GM12864 (cell line): ENCODE measurements at regions not wholly inside any gene's neighbourhood (a gene's known extent, or its start where the extent isn't known, plus 50 kb on each side); places are given as distances from the start of the nearest gene placed in this dataset.

ENCODE experiments used
- DNase-seq: peaks from one replicate; pipeline ENCODE4 v3.0.0-alpha.2; 2011; ENCODE audit warnings: low read depth
- H3K4me3 ChIP-seq: 2 replicates; pipeline ENCODE4 v1.5.1; 2011; ENCODE audit warnings: mild to moderate bottlenecking, low read depth, low read length, control low read depth
- CTCF ChIP-seq: IDR thresholded peaks from 2 replicates; pipeline ENCODE4 v1.5.1; 2011; ENCODE audit warnings: low read depth, mild to moderate bottlenecking, moderate library complexity, low read length, control low read depth, inconsistent platforms; ENCODE audit errors: missing control alignments

- H3K4me3 ChIP-seq, result no peak overlapping the region
- no peak for DNase-seq
- TF ChIP-seq CTCF, result no peak
Observed at GRCh38 chr5:2263763-2264162, 381.0 kb upstream of the IRX4 start.

- H3K4me3 ChIP-seq, result no peak overlapping the region
- no peak for TF ChIP-seq CTCF
- no peak for DNase-seq
Observed at GRCh38 chr5:2262620-2263019, 379.9 kb upstream of the IRX4 start.

DNA sequence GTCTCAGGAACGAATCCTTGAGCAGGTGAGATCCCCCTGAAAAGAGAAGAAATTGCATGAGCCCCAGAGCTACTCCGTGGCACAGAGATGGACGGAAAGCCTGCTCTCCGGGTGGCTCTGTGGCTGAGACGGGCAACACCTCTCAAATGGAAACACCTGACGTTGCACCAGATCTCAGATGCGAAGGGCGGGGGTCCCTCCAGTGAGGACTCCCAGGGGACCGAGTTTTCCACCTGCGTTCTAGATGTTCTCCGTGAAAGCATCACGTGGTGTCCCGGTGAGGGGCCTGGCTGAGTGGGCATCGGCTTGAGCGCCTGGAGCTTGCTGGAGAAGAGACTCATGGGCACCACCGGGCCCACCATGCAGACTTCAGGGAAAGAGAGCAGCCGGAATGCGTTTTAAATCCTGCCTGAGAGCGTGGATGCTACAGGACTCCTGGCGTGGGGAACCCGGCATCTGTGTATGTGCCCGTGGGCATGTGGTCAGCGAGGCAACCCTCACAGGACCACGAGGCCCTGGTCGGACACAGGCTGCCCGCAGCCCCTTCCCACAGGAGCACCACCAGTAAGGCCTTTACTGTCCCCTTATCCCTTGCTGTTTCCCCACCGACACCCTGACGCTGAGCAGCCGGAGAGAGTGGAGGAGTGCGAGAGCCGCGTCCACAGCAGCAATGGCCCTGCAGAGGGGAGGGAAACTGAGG is 378.4 kb upstream of the IRX4 start:
- no peak for TF ChIP-seq CTCF

DNA sequence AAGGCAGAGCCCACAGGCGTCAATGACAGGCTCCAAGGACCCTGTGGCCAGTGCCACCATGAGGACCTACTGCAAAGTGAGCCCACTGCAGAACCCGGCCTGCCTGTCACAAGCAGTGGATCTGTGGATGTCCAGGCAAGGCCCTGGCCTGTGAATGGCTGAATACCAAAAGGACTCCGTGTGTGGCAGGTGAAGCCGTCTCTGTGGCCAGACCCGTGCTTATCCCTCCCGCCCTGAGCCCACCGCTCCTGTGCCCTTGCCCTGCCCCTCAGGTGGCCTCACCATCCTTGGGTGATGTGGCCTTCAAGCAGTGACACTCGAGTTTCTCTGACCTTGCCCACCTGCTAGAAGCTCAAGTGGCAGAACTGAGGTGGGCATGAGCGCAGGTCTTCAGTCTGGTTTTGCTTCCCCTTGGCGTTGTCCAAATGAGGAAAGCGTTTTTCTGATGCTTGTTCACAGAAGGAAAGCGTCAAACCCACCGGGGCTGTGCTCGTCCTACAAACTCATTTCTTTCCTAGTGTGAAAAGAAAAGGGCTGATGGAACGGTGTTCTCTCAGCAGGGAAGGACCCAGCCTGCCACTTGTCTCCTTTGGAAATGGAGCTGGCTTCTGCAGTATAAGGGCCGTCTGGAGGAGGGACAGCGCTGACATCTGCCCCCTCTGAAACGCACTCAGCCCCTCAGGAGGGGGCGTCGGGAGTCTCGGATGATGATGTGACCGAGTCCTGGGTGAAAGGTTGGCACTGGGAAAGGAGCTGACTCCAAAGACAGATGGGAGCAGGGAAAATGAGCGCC is 377.7 kb upstream of the IRX4 start:
- DNase-seq, result no peak
- no peak overlapping the region for H3K4me3 ChIP-seq
- no peak for TF ChIP-seq CTCF

More for the DNA sequence above, 378.4 kb upstream of the IRX4 start:
- H3K4me3 ChIP-seq, result no peak overlapping the region
- no peak for DNase-seq

- H3K4me3 ChIP-seq, result no peak overlapping the region
- DNase-seq, result no peak
- TF ChIP-seq CTCF, result no peak
Observed at GRCh38 chr5:2259494-2260107, 376.9 kb upstream of the IRX4 start.

DNA sequence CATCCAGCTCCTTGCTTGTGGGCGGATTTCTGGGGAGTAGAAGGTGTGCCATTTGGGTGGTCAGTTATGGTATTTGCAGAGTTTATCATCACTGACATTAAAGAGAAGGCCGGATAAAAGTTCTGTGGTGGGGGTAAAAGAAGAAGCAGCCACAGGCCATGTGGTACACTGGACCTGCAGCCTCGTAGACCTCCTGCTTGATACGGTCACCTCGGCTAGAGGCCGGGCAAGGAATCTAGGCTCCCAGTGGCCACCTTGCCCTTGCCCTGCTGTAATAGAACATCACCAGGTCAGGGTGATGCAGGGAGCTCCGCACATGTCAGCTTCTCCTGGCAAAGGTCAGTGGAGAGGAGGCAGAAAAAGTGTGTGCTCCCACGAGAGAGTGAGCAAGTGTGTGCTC is 376.1 kb upstream of the IRX4 start:
- DNase-seq, result no peak
- no peak for TF ChIP-seq CTCF
- H3K4me3 ChIP-seq, result no peak overlapping the region
